Hematopoietic multipotent progenitor cell treated with erythropoietin and hydrocortisone succinate and interleukin-3 and kit ligand, for 4 days (in vitro differentiated cells): ENCODE measurements at regions not wholly inside any gene's neighbourhood (a gene's known extent, or its start where the extent isn't known, plus 50 kb on each side); places are given as distances from the start of the nearest gene placed in this dataset.
"Not testable (repeated sequence)": the region's sequence is repeated elsewhere in the genome, so short reads cannot be mapped to it uniquely, and the experiment has no call there.

Source experiments
- DNase-seq: peaks from one replicate; pipeline ENCODE4 v3.0.0-alpha.2; 2015

- DNase-seq: no peak
Observed at GRCh38 chr15:98530570-98530969, 117.8 kb upstream of the IGF1R start.

- no peak for DNase-seq
Observed at GRCh38 chr15:98532063-98532462, 116.3 kb upstream of the IGF1R start.

- no peak for DNase-seq
Observed at GRCh38 chr15:98536976-98537375, 111.4 kb upstream of the IGF1R start.

GRCh38 chr15:98537516-98538060, 110.8 kb upstream of the IGF1R start:
- DNase-seq: no peak

- DNase-seq: no peak
Observed at GRCh38 chr15:98541519-98541918, 106.8 kb upstream of the IGF1R start.

- no peak for DNase-seq
Observed at GRCh38 chr15:98543237-98543636, 105.1 kb upstream of the IGF1R start.

- no peak for DNase-seq
Observed at GRCh38 chr15:98546329-98546728, 102.0 kb upstream of the IGF1R start.

- peak; percentile 21 for DNase-seq
Observed at GRCh38 chr15:98547275-98547674, 101.1 kb upstream of the IGF1R start.

- peak; percentile 24 for DNase-seq
Observed at GRCh38 chr15:98547741-98548138, 100.6 kb upstream of the IGF1R start.

- peak; percentile 38 for DNase-seq
Observed at GRCh38 chr15:98548139-98548971, 100.0 kb upstream of the IGF1R start.

GRCh38 chr15:98549003-98549402, 99.3 kb upstream of the IGF1R start:
- no peak for DNase-seq

- DNase-seq: no peak
Observed at GRCh38 chr15:98549741-98550140, 98.6 kb upstream of the IGF1R start.

GRCh38 chr15:98550363-98550762, 98.0 kb upstream of the IGF1R start:
- not testable (repeated sequence) for DNase-seq

- no peak for DNase-seq
Observed at GRCh38 chr15:98551936-98552562, 96.3 kb upstream of the IGF1R start.

- no peak for DNase-seq
Observed at GRCh38 chr15:98554272-98555172, 93.8 kb upstream of the IGF1R start.

- DNase-seq: no peak
Observed at GRCh38 chr15:98555173-98555515, 93.2 kb upstream of the IGF1R start.

- DNase-seq: no peak
Observed at GRCh38 chr15:98556321-98556720, 92.0 kb upstream of the IGF1R start.

GRCh38 chr15:98560338-98560737, 88.0 kb upstream of the IGF1R start:
- no peak for DNase-seq

- no peak for DNase-seq
Observed at GRCh38 chr15:98561169-98561941, 87.0 kb upstream of the IGF1R start.

GRCh38 chr15:98562331-98562937, 85.9 kb upstream of the IGF1R start:
- DNase-seq: no peak

GRCh38 chr15:98565566-98565965, 82.8 kb upstream of the IGF1R start:
- DNase-seq: no peak

- DNase-seq: no peak
Observed at GRCh38 chr15:98567951-98568350, 80.4 kb upstream of the IGF1R start.
